ENCODE measurements at regions not wholly inside any gene's neighbourhood (a gene's known extent, or its start where the extent isn't known, plus 50 kb on each side); places are given as distances from the start of the nearest gene placed in this dataset.
"Not testable (repeated sequence)": the region's sequence is repeated elsewhere in the genome, so short reads cannot be mapped to it uniquely, and the experiment has no call there.

DNA sequence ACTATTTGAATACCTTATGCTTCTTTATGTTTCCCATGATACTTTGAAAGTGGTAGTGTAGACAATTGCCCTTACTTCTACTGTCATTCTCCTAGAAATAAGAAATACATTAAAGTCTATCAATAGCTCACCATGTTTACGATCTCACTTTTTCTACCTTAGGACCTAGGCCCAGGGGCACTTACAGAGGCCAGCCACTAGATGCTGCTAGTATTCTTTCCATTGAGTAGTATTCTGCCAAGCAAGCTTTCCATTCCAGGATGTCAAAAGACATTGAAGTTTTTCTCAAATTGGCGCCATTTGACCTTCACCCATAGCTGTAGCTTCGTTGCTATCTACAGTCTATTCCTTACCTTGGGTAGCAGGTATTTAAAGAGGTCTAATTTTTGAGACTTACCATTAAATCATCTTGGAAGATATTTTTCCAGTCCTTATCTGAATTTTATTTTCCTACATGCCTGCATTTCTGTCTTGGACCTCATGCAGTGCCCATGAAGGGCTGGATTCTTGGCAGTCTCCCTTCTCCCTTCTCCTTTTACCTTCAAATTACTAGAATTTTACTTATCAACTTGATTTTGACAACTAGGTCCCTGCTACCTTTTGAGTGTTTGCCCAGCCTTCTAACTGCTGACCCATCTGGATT is 246.0 kb upstream of the NUDT12 start:
- DNase-seq, result peak; percentile 63

- DNase-seq, result no peak
Measured at GRCh38 chr5:103804711-103805110, 242.1 kb upstream of the NUDT12 start.

DNA sequence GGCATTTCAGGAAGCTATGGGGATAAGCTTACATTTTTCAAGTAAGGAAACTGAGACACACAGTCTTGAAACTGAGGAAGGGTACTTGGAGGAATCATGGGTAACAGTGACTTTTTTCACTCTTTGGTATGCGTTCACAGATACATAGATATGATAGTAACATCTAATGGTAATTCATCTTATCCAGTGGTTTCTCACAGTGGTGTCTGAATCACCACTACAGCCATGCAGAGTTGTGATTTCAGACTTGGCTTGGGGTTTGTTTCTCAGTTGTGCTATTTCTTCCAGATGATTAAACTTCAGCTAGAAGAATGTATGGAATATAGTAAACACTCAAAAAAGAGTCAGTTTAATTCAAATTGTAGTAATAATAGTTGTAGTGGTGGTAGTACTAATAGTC is 239.1 kb upstream of the NUDT12 start:
- DNase-seq, result no peak

DNA sequence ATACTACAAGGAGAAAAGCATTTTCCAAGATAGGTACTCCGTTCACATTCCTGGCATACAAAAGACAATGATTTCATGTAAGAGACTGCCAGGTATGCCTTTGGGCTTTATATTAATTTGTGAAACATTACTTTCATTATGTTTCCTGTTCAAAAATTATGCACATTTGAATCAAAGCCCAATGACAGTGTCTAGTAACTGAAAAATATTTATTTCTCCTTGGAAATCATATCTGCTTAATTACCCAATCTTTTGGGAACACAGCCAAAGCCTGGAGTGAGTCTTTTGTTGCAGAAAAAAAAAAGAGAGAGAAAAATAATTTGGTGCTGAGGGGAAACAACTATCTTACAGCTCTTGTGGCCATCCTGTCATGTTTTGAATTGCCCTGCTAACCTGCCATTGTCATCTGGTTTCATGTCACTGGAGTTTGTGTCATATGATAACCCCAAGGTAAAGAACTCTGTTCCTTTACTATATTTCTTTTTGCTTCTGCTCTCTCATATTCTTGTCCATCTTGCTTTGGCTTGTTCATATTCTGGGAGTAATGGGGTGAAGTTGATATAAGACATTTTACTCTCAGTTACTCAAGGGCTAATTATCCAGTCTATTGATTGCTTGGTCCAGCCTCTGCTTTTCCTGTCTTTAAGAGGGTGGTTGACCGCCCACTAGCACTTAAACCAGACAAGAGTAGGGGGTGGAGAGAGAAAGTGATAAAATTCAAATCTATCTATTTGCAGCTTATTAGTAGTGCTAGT is 238.3 kb upstream of the NUDT12 start:
- DNase-seq, result no peak

GRCh38 chr5:103793595-103794182 is 231.1 kb upstream of the NUDT12 start:
- no peak for DNase-seq

- no peak for DNase-seq
Measured at GRCh38 chr5:103785569-103785968, 223.0 kb upstream of the NUDT12 start.

- DNase-seq, result no peak
Measured at GRCh38 chr5:103783669-103784068, 221.1 kb upstream of the NUDT12 start.

- DNase-seq, result no peak
Measured at GRCh38 chr5:103780794-103781193, 218.2 kb upstream of the NUDT12 start.

GRCh38 chr5:103774721-103775120 is 212.1 kb upstream of the NUDT12 start:
- DNase-seq, result no peak

- DNase-seq, result peak; percentile 2
Measured at GRCh38 chr5:103772248-103772647, 209.7 kb upstream of the NUDT12 start.

GRCh38 chr5:103764403-103764802 is 201.8 kb upstream of the NUDT12 start:
- no peak for DNase-seq

DNA sequence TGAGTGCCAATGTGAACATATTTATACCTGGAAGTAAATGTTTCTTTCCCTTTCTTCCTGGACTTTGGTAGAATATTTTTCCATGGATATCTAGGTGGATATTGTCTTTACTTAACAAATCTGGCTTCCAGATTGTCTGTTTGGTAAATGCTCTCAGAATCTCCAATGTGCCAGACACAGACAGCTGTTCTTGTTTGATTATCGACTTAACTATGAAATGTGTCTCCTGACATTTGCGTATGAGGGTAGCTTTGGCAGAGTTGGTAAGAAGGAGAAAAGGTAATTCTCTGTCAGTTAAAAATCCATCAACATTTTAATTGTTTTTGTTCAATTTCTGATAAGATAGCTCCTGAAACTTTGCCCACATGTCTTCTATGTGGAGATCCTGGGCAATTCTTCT is 196.4 kb upstream of the NUDT12 start:
- DNase-seq, result no peak

- no peak for DNase-seq
Measured at GRCh38 chr5:103755974-103756373, 193.4 kb upstream of the NUDT12 start.

GRCh38 chr5:103745353-103746065 is 182.9 kb upstream of the NUDT12 start:
- DNase-seq, result no peak

GRCh38 chr5:103744159-103744558 is 181.6 kb upstream of the NUDT12 start:
- DNase-seq, result no peak

GRCh38 chr5:103743421-103743820 is 180.8 kb upstream of the NUDT12 start:
- DNase-seq, result no peak

GRCh38 chr5:103741984-103742383 is 179.4 kb upstream of the NUDT12 start:
- no peak for DNase-seq

DNA sequence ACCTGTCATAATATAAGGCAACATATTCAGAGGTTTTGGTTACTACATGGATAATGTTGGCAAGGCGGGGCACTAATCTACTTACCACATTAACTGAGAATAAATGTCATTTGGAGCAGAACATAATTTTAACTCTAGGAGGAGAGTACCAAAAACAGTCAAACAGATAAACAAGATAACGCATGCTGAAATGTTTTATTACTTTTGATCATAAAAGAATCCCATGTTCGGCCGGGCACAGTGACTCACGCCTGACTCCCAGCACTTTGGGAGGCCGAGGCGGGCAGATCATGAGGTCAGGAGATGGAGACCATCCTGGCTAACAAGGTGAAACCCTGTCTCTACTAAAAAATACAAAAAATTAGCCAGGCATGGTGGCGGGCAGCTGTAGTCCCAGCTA is 173.8 kb upstream of the NUDT12 start:
- not testable (repeated sequence) for DNase-seq

GRCh38 chr5:103724271-103724670 is 161.7 kb upstream of the NUDT12 start:
- DNase-seq, result no peak

- no peak for DNase-seq
Measured at GRCh38 chr5:103721183-103721582, 158.6 kb upstream of the NUDT12 start.

- no peak for DNase-seq
Measured at GRCh38 chr5:103718108-103718507, 155.5 kb upstream of the NUDT12 start.

DNA sequence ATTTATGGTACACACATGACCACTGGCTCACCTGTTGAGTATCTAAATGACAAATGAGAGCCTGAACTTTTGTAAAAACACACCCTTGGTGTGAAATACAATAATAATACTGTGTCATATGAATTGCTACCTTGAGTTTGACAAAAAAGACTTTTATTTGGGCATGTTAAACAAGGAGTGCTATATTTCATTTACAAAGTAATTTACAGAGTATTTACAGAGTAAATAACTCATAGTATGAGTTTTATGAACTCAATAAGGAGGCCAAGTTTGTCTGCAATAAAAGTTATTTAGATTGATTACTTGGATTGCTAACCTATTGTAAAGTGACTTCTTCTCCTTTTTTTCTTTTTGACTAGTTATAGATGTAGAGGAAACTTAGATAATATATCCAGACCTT is 146.0 kb upstream of the NUDT12 start:
- no peak for DNase-seq

DNA sequence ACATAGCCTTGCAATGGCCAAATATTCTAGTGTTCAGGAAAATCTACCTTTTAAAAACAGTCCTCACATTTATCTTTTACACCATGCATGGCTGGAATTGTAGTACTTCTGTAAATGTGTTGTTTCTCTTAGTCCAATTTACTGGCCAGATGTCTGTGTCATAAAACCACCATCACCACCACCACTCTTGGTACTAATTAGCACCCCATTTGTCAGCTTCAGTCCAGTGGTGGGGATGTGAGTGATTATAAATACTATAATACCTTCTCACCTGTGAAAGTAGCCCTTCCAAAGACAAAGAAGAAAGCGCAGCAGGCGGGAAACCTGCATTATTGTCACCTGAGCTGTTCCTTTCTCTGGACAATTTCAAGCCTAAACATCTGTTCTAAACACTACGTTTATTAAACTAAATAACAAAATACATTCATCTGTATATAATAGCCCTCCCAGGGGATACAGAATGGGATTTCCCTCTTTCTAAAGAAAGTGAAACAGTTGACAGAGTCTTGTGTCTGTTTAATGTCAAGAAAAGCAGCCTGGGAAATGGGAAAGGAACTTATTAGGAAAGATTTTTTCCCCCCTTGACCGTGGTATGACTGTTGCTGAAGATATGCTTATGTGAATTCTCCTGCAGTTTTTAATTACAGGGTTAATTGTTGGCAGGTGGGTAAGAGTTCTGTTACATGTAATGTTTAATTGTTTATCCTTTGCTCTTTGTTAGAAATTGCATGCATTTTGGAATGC is 144.5 kb upstream of the NUDT12 start:
- DNase-seq, result no peak

Measured in hematopoietic multipotent progenitor cell treated with erythropoietin and hydrocortisone succinate and interleukin-3 and kit ligand, for 4 days (in vitro differentiated cells).